Astrocyte (in vitro differentiated cells and primary cell): ENCODE measurements at regions not wholly inside any gene's neighbourhood (a gene's known extent, or its start where the extent isn't known, plus 50 kb on each side); places are given as distances from the start of the nearest gene placed in this dataset.

Experiments used
- DNase-seq: peaks from one replicate; pipeline ENCODE4 v3.0.0-alpha.2; 2010; ENCODE audit warnings: low read depth
- FAIRE-seq: peaks from 2 replicates; lab custom pipeline; 2011; peaks lifted over from hg19 to GRCh38; lab: Jason Lieb, UNC
- H2AFZ ChIP-seq: 2 replicates; pipeline ENCODE4 v1.6.0; 2012; ENCODE audit warnings: low read depth, low read length, inconsistent platforms
- H3K27ac ChIP-seq: 2 replicates; pipeline ENCODE4 v1.5.1; 2011; ENCODE audit warnings: low read depth, low read length, inconsistent platforms
- H3K27me3 ChIP-seq: 2 replicates; pipeline ENCODE4 v1.6.0; 2011; ENCODE audit warnings: low read length, inconsistent platforms; ENCODE audit not compliant: insufficient read depth
- H3K36me3 ChIP-seq: 2 replicates; pipeline ENCODE4 v1.5.1; 2011; ENCODE audit warnings: low read length, inconsistent platforms; ENCODE audit not compliant: insufficient read depth
- H3K4me1 ChIP-seq: 2 replicates; pipeline ENCODE4 v1.5.1; 2011; ENCODE audit warnings: low read length, inconsistent platforms; ENCODE audit not compliant: insufficient read depth
- H3K4me2 ChIP-seq: 2 replicates; pipeline ENCODE4 v1.6.0; 2012; ENCODE audit warnings: low read length, inconsistent platforms
- H3K4me3 ChIP-seq: 2 replicates; pipeline ENCODE4 v1.5.1; 2011; ENCODE audit warnings: low read depth, mild to moderate bottlenecking, low read length, inconsistent platforms; ENCODE audit not compliant: insufficient read depth
- H3K79me2 ChIP-seq: 2 replicates; pipeline ENCODE4 v1.6.0; 2012; ENCODE audit warnings: mild to moderate bottlenecking, low read length, inconsistent platforms; ENCODE audit not compliant: insufficient read depth
- H3K9ac ChIP-seq: 2 replicates; pipeline ENCODE4 v1.6.0; 2012; ENCODE audit warnings: mild to moderate bottlenecking, low read length, inconsistent platforms
- H3K9me3 ChIP-seq: 2 replicates; pipeline ENCODE4 v1.5.1; 2012; ENCODE audit warnings: low read depth, mild to moderate bottlenecking, low read length, inconsistent platforms; ENCODE audit not compliant: insufficient read depth
- H4K20me1 ChIP-seq: 2 replicates; pipeline ENCODE4 v1.6.0; 2012; ENCODE audit warnings: low read length, inconsistent platforms; ENCODE audit not compliant: insufficient read depth
- H3K27ac Mint-ChIP-seq: one replicate; pipeline ENCODE4 v1.8.0; 2021; ENCODE audit warnings: mild to moderate bottlenecking, mixed read lengths; ENCODE audit not compliant: unreplicated experiment
- H3K27me3 Mint-ChIP-seq: one replicate; pipeline ENCODE4 v1.8.0; 2021; ENCODE audit warnings: low read depth, mixed read lengths; ENCODE audit not compliant: unreplicated experiment
- H3K36me3 Mint-ChIP-seq: one replicate; pipeline ENCODE4 v1.8.0; 2021; ENCODE audit warnings: low read depth, mixed read lengths; ENCODE audit not compliant: unreplicated experiment
- H3K4me1 Mint-ChIP-seq: one replicate; pipeline ENCODE4 v1.8.0; 2021; ENCODE audit warnings: low read depth, mixed read lengths; ENCODE audit not compliant: unreplicated experiment
- H3K4me3 Mint-ChIP-seq: one replicate; pipeline ENCODE4 v1.8.0; 2021; ENCODE audit warnings: mild to moderate bottlenecking, moderate library complexity, mixed read lengths; ENCODE audit not compliant: unreplicated experiment
- H3K9me3 Mint-ChIP-seq: one replicate; pipeline ENCODE4 v1.8.0; 2021; ENCODE audit warnings: mild to moderate bottlenecking, mixed read lengths; ENCODE audit not compliant: unreplicated experiment
- CTCF ChIP-seq: IDR thresholded peaks from 2 replicates; pipeline ENCODE4 v1.5.1; 2011; ENCODE audit warnings: low read depth, mild to moderate bottlenecking, inconsistent platforms, low read length, moderate library complexity; ENCODE audit not compliant: insufficient read depth
- EZH2 ChIP-seq: IDR thresholded peaks from 2 replicates; pipeline ENCODE4 v1.6.1; 2012; ENCODE audit warnings: mild to moderate bottlenecking, low read length, inconsistent platforms; ENCODE audit not compliant: insufficient read depth

DNA sequence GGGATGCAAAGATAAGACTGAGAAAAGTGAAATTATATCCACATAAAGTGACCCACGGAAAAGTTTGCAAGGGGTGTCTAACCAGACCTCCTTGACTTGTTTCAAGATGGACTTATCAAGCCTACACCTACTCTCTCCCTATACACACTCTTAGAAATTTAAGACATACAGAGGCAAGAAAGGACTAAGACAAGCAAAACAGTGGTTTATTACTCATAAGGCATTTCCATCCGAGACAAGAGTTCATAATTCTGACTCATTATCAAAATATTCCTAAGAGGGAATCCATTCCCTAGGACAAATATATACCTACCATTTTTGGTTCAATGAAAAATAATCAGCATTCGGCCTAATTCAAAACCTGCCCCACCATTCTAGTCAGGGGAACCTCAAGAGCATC is 232.6 kb upstream of the GPC6 start:
- Histone ChIP-seq H3K36me3 (no peaks in the 10 kb centered on the region), H3K27ac (no peak overlapping the region), H3K9ac (no peak overlapping the region), H3K4me3 (no peak overlapping the region), H4K20me1 (no peaks in the 10 kb centered on the region), H3K9me3 (no peaks in the 10 kb centered on the region), H3K27me3 (no peaks in the 10 kb centered on the region), H2AFZ (no peak overlapping the region), H3K4me2 (peak overlapping the region; percentile 48), H3K4me1 (peaks cover 2% of the 10 kb centered on the region), H3K79me2 (no peaks in the 10 kb centered on the region)
- no peaks in the 10 kb centered on the region for H3K36me3 Mint-ChIP-seq
- no peaks in the 10 kb centered on the region for H3K27me3 Mint-ChIP-seq
- peak; percentile 88 for FAIRE-seq
- peak; percentile 80 for DNase-seq
- H3K27ac Mint-ChIP-seq = no peak overlapping the region
- H3K4me3 Mint-ChIP-seq = no peak overlapping the region
- H3K9me3 Mint-ChIP-seq = peaks cover 8% of the 10 kb centered on the region
- H3K4me1 Mint-ChIP-seq = no peaks in the 10 kb centered on the region
- TF ChIP-seq CTCF (no peak), EZH2 (no peak)

DNA sequence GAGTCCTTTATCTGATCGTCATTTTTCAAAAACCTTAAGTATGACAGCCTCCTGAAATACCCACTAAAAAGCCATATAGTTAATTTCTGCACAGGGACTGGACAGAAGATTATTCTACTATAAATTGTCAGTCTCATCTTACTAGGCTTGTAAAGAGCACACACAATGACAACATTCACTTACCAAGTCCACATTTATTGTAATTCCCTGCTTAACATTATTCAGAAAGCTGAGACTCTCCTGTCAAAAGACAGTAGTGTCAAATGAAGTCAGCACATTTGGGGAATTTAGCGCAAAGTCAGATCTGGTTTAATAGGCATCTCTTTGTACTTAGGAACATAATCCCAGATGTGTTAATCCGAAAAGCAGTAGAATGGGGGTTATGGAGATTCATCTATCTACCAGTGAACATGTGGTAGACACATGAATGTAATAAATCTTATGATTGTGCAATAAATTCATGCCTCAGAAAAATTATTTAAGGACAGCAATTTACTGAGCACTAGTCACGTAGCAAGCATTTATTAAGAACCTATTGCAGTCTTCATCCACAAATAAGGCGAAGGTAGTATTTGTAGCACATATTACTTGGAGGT is 224.6 kb upstream of the GPC6 start:
- DNase-seq (peak; percentile 25), FAIRE-seq (no peak)
- Mint-ChIP-seq H3K4me3 (no peak overlapping the region), H3K9me3 (peaks cover 12% of the 10 kb centered on the region), H3K27me3 (no peaks in the 10 kb centered on the region), H3K27ac (no peak overlapping the region), H3K36me3 (no peaks in the 10 kb centered on the region), H3K4me1 (no peaks in the 10 kb centered on the region)
- Histone ChIP-seq H3K9me3 (no peaks in the 10 kb centered on the region), H3K4me3 (no peak overlapping the region), H3K4me1 (no peaks in the 10 kb centered on the region), H3K9ac (no peak overlapping the region), H3K79me2 (no peaks in the 10 kb centered on the region), H3K4me2 (no peak overlapping the region), H2AFZ (no peak overlapping the region), H4K20me1 (no peaks in the 10 kb centered on the region), H3K27me3 (no peaks in the 10 kb centered on the region), H3K36me3 (no peaks in the 10 kb centered on the region), H3K27ac (no peak overlapping the region)
- TF ChIP-seq CTCF (no peak), EZH2 (no peak)

DNA sequence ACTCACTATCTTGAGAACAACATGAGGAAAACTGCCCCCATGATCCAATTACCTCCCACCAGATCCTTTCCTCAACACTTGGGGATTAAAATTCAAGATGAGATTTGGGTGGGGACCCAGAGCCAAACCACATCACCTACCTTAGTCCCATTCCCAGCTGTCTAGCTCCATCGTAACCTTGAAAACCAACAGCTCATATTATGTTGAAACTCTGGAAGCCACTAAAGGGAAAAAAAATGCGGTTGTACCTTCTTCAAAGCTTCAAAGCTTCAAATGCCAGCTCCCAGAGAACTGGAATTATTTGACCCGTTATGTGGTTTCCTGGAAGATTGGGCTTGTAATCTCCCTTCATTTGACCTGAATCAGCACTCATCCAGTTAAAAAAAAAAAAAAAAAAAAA is 223.1 kb upstream of the GPC6 start:
- no peak for TF ChIP-seq EZH2
- no peak for TF ChIP-seq CTCF
- FAIRE-seq = no peak

More for the DNA sequence above, 223.1 kb upstream of the GPC6 start:
- Mint-ChIP-seq H3K9me3 (peaks cover 12% of the 10 kb centered on the region), H3K27ac (no peak overlapping the region), H3K27me3 (no peaks in the 10 kb centered on the region), H3K36me3 (no peaks in the 10 kb centered on the region), H3K4me3 (no peak overlapping the region), H3K4me1 (no peaks in the 10 kb centered on the region)
- Histone ChIP-seq H3K79me2 (no peaks in the 10 kb centered on the region), H4K20me1 (no peaks in the 10 kb centered on the region), H3K4me2 (no peak overlapping the region), H3K27me3 (no peaks in the 10 kb centered on the region), H3K4me3 (no peak overlapping the region), H3K27ac (no peak overlapping the region), H3K9ac (no peak overlapping the region), H2AFZ (no peak overlapping the region), H3K9me3 (no peaks in the 10 kb centered on the region), H3K4me1 (no peaks in the 10 kb centered on the region), H3K36me3 (no peaks in the 10 kb centered on the region)
- no peak for DNase-seq
